ENCODE measurements at regions not wholly inside any gene's neighbourhood (a gene's known extent, or its start where the extent isn't known, plus 50 kb on each side); places are given as distances from the start of the nearest gene placed in this dataset.

- TF ChIP-seq POLR2A (IDR thresholded peaks at IDR 0.05; ENCODE audit: low read depth, low read length) (no peak), TAF1 (IDR thresholded peaks at IDR 0.05; ENCODE audit: borderline replicate concordance, low read depth, low read length) (no peak), POLR2AphosphoS5 (IDR thresholded peaks at IDR 0.05; ENCODE audit: low read depth, low read length) (no peak)
These were observed 71.4 kb upstream of the PJA1 start for GRCh38 chrX:69236641-69237040.
